ENCODE measurements at regions not wholly inside any gene's neighbourhood (a gene's known extent, or its start where the extent isn't known, plus 50 kb on each side); places are given as distances from the start of the nearest gene placed in this dataset.

DNA sequence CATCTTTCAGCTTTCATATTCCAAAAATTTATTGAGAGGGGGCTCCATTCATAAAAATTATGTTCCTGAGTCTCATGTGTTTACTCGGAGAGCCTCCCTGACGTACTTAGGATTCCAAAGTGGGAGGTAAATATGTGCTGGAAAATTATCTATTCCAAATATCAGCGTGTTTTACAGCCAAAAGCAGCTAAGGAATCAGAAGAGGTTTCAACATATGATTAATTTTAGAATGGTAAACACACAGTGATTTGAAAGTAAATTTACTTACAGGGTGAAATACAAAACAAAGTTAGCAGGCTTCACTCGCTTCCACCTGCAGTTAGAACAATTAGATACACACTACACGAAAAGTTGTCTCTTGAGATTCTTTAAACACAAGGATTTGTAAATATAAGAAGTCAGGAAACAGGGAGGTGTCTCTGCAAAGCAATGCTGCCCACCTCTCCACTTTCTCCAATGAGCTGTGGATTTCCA lies 313.8 kb upstream of the NBEA start:
- TF ChIP-seq, protein P1, sequence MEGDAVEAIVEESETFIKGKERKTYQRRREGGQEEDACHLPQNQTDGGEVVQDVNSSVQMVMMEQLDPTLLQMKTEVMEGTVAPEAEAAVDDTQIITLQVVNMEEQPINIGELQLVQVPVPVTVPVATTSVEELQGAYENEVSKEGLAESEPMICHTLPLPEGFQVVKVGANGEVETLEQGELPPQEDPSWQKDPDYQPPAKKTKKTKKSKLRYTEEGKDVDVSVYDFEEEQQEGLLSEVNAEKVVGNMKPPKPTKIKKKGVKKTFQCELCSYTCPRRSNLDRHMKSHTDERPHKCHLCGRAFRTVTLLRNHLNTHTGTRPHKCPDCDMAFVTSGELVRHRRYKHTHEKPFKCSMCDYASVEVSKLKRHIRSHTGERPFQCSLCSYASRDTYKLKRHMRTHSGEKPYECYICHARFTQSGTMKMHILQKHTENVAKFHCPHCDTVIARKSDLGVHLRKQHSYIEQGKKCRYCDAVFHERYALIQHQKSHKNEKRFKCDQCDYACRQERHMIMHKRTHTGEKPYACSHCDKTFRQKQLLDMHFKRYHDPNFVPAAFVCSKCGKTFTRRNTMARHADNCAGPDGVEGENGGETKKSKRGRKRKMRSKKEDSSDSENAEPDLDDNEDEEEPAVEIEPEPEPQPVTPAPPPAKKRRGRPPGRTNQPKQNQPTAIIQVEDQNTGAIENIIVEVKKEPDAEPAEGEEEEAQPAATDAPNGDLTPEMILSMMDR (IDR thresholded peaks at IDR 0.05; ENCODE audit: extremely low read depth, low read depth, low read length): no peak
- Histone ChIP-seq H3K79me2 (ENCODE audit: insufficient read depth, low read length) (no peaks in the 10 kb centered on the region), H3K4me1 (ENCODE audit: insufficient read depth, low read length) (no peaks in the 10 kb centered on the region), H3K4me2 (ENCODE audit: insufficient read depth, low read length) (no peak overlapping the region), H4K20me1 (ENCODE audit: insufficient read depth, low read length) (no peaks in the 10 kb centered on the region), H3K36me3 (ENCODE audit: insufficient read depth, low read length) (no peaks in the 10 kb centered on the region), H3K4me3 (ENCODE audit: insufficient read depth, low read length) (no peak overlapping the region), H3K9me3 (ENCODE audit: low read depth, low read length) (no peaks in the 10 kb centered on the region), H3K27ac (ENCODE audit: low read depth, low read length) (no peak overlapping the region), H3K27me3 (ENCODE audit: insufficient read depth, low read length) (no peaks in the 10 kb centered on the region), H2AFZ (ENCODE audit: low read length) (no peak overlapping the region)
- DNase-seq (ENCODE audit: insufficient read length, low spot score, missing footprints): no peak

DNA sequence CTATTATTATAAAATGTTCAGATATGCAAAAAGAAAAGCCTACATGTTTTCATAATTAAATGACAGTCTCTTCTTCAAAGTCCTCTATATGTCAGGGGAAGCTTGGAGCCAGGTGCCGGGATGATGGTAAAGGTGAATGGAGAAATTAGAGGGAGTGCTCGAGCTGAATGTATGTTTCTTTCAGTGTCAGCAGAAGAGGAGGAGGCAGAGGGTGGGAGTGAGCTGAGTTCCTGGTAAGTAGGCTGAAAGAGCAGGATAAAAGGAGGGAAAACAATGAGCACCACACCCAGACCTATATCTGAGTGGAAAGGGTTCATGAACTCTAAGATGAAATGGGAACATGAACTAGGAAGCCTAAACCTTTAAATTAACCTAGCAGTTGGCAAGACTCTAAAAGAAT lies 307.6 kb upstream of the NBEA start:
- Histone ChIP-seq H3K4me1 (ENCODE audit: insufficient read depth, low read length) (no peaks in the 10 kb centered on the region), H3K4me3 (ENCODE audit: insufficient read depth, low read length) (no peak overlapping the region), H2AFZ (ENCODE audit: low read length) (no peak overlapping the region), H3K9me3 (ENCODE audit: low read depth, low read length) (no peaks in the 10 kb centered on the region), H3K36me3 (ENCODE audit: insufficient read depth, low read length) (no peaks in the 10 kb centered on the region), H3K4me2 (ENCODE audit: insufficient read depth, low read length) (no peak overlapping the region), H4K20me1 (ENCODE audit: insufficient read depth, low read length) (no peaks in the 10 kb centered on the region), H3K27me3 (ENCODE audit: insufficient read depth, low read length) (no peaks in the 10 kb centered on the region), H3K79me2 (ENCODE audit: insufficient read depth, low read length) (no peaks in the 10 kb centered on the region), H3K27ac (ENCODE audit: low read depth, low read length) (no peak overlapping the region)
- TF ChIP-seq, protein P1 (IDR thresholded peaks at IDR 0.05; ENCODE audit: extremely low read depth, low read depth, low read length): no peak
- DNase-seq (ENCODE audit: insufficient read length, low spot score, missing footprints): no peak

DNA sequence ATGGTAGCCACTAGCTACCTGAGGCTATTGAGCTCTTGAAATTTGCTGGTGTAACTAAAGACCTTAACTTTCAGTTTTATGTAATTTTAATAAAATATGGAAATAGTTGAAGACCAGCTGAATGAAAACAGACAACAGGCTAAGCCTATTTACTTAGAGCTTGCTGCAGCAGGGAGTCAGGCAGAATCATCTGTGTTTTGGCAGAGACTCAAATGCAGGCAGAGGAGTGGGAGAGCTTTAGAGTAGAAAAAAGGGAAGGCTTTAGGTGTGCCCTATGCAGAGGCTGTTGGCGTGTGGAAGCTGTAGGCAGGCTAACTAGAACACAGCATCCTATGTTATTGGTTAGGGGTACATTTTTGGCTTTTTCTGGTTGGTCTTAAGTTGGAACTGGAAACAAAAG lies 304.9 kb upstream of the NBEA start:
- DNase-seq (ENCODE audit: insufficient read length, low spot score, missing footprints): no peak
- Histone ChIP-seq H3K36me3 (ENCODE audit: insufficient read depth, low read length) (no peaks in the 10 kb centered on the region), H3K27ac (ENCODE audit: low read depth, low read length) (no peak overlapping the region), H3K4me2 (ENCODE audit: insufficient read depth, low read length) (no peak overlapping the region), H4K20me1 (ENCODE audit: insufficient read depth, low read length) (no peaks in the 10 kb centered on the region), H3K4me3 (ENCODE audit: insufficient read depth, low read length) (no peak overlapping the region), H3K79me2 (ENCODE audit: insufficient read depth, low read length) (no peaks in the 10 kb centered on the region), H3K27me3 (ENCODE audit: insufficient read depth, low read length) (no peaks in the 10 kb centered on the region), H3K9me3 (ENCODE audit: low read depth, low read length) (no peaks in the 10 kb centered on the region), H3K4me1 (ENCODE audit: insufficient read depth, low read length) (no peaks in the 10 kb centered on the region), H2AFZ (ENCODE audit: low read length) (no peak overlapping the region)
- TF ChIP-seq, protein P1 (IDR thresholded peaks at IDR 0.05; ENCODE audit: extremely low read depth, low read depth, low read length): no peak

DNA sequence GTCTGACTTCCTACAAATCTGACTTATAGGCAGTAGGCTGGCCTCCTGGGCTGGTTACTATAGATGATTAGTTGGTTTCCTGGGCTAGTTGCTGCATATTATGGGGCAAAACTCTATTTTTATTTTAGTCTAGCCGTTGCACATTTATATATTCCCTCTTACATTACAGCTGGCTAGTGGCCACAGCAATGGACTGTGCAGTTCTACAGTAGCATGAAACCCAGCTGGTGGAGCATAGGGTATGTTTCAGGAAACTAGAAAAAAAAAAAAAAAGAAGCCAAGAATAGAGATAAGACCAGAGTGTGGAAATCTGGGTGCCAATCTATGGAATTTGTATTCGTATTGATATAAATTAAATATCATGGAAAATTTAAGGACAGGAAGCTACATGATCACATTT lies 304.4 kb upstream of the NBEA start:
- DNase-seq (ENCODE audit: insufficient read length, low spot score, missing footprints): no peak
- Histone ChIP-seq H3K27me3 (ENCODE audit: insufficient read depth, low read length) (no peaks in the 10 kb centered on the region), H3K4me1 (ENCODE audit: insufficient read depth, low read length) (no peaks in the 10 kb centered on the region), H3K27ac (ENCODE audit: low read depth, low read length) (no peak overlapping the region), H3K36me3 (ENCODE audit: insufficient read depth, low read length) (no peaks in the 10 kb centered on the region), H4K20me1 (ENCODE audit: insufficient read depth, low read length) (no peaks in the 10 kb centered on the region), H2AFZ (ENCODE audit: low read length) (no peak overlapping the region), H3K4me3 (ENCODE audit: insufficient read depth, low read length) (no peak overlapping the region), H3K79me2 (ENCODE audit: insufficient read depth, low read length) (no peaks in the 10 kb centered on the region), H3K9me3 (ENCODE audit: low read depth, low read length) (no peaks in the 10 kb centered on the region), H3K4me2 (ENCODE audit: insufficient read depth, low read length) (no peak overlapping the region)
- TF ChIP-seq, protein P1 (IDR thresholded peaks at IDR 0.05; ENCODE audit: extremely low read depth, low read depth, low read length): no peak
